ENCODE measurements at regions not wholly inside any gene's neighbourhood (a gene's known extent, or its start where the extent isn't known, plus 50 kb on each side); places are given as distances from the start of the nearest gene placed in this dataset.

DNA sequence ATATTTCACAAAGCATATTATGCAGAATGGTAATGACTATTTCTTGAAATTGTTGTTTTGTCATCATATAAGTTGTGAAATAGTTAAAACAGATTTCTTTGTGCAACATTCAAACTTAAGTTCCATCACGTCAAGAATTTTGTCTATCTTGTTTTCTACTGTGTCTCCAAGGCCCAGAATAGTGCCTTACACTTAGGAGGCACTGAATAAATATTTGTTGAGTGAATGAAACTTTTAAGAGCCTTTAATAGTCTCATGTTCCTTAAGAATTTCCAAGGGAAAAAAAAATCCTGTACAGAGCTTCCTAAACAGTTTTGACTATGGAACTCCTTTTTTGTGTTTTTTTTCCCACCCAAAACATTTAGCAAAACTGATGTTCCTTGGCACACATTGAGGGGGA is 50.8 kb upstream of the TNFSF18 start:
- H3K4me3 ChIP-seq (ENCODE audit: low read depth, low read length) = no peak overlapping the region
- 51% methylated on average over 1 of the region's 1 CpG for WGBS

DNA sequence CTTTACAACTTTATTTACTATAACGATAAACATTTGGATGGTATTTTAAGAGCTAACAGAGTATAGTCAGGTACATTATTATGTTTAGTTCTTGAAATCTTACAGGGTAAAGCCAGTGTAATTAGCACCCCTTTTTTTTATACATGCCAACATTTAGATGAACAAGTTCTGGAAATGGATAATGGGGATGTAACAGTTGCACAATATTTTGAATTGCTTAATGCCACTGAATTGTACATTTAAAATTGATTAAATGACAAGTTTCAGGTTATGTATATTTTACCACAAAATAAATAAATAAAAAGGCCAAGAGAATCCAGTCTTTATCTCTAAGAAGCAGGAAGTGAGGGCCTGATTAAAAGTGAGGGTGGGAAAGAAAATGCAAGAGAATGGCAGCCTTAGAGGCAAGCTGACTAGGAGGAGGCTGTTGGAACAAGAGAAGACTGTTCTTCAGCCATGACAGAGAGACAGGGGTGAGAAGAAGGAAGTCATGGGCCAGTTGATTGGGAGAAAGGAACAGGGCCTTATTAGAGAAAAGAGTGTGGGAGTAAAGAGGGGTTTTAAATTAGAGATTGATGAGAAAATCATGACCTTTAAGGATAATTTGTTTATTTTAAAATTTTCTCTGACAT is 49.9 kb upstream of the TNFSF18 start:
- H3K27ac ChIP-seq (ENCODE audit: low read depth) = no peak overlapping the region
- H3K4me3 ChIP-seq (ENCODE audit: low read depth, low read length) = no peak overlapping the region
- no peaks in the 10 kb centered on the region for H3K4me1 ChIP-seq (ENCODE audit: insufficient read depth)
- 98% methylated on average over 1 of the region's 1 CpG for WGBS
- H3K36me3 ChIP-seq (ENCODE audit: insufficient read depth) = no peaks in the 10 kb centered on the region
- no peak for DNase-seq (ENCODE audit: extremely low spot score)

More for the DNA sequence above, 50.8 kb upstream of the TNFSF18 start:
- no peak overlapping the region for H3K27ac ChIP-seq (ENCODE audit: low read depth)
- H3K36me3 ChIP-seq (ENCODE audit: insufficient read depth) = no peaks in the 10 kb centered on the region
- H3K4me1 ChIP-seq (ENCODE audit: insufficient read depth) = no peaks in the 10 kb centered on the region
- DNase-seq (ENCODE audit: extremely low spot score) = no peak
